Muscle of back (tissue), 3 donors: ENCODE measurements at regions not wholly inside any gene's neighbourhood (a gene's known extent, or its start where the extent isn't known, plus 50 kb on each side); places are given as distances from the start of the nearest gene placed in this dataset.
A peak's percentile ranks its signal among the peaks of the same experiment; 100 is the strongest.
"Not testable (repeated sequence)": the region's sequence is repeated elsewhere in the genome, so short reads cannot be mapped to it uniquely, and the experiment has no call there.

ENCODE experiments used
- DNase-seq, 3 donors: peaks; one replicate each; pipeline versions ENCODE4 v3.0.0 to v3.0.0-alpha.2; 2013

DNA sequence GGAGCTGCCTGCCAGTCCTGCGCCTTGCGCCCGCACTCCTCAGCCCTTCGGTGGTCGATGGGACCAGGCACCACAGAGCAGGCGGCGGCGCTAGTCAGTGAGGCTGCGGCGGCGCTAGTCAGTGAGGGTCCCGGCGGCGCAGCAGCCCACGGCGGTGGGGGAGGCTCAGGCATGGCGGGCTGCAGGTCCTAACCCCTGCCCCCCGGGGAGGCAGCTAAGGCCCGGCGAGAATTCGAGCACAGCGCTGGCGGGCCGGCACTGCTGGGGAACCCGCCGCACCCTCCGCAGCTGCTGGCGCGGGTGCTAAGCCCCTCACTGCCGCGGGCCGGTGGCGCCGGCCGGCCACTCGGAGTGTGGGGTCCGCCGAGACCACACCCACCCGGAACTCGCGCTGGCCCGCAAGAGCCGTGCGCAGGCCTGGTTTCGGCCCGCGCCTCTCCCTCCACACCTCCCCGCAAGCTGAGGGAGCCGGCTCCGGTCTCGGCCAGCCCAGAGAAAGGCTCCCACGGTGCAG lies 867.4 kb downstream of the DSC3 start:
- no peak for DNase-seq

DNA sequence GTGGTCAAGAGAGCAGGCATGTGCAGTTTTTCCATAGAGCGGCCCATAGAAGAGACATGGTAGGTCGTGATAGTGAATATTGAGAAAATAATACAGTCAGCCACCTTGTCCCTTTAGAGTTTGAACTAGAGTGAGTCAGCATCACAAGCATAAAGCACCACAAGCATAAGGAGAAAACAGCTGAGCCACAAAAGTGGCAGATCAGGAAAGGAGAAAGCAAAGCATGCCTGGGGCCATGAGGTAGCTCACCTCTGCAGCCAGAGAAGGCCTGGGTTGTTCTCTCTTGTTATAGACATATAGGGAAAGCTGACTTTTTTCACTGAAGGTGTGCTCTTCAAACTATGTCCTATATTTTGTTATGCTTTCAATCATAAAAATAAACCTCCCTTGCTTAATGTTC lies 879.0 kb downstream of the DSC3 start:
- no peak for DNase-seq

DNA sequence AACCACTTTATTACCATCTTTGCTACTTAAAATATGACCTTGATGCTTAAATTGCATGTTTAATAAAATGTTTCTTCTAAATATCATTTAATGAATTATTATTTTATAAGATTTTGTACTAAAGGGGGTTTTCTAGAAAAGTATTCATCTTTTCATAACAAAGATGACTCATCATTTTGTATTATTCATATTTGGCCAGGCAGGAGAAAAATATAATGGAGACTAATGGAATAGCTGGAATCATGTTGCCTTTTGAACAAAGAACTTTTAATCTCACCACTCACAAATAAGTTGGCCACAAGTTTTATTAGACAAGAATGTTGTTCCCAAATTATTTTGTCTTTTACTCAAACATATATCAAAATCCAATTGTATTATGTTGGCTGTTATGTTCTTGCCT lies 882.4 kb downstream of the DSC3 start:
- DNase-seq, result no peak

GRCh38 chr18:30150586-30151250 lies 891.8 kb downstream of the DSC3 start:
- no peak for DNase-seq

GRCh38 chr18:30149585-30149984 lies 893.0 kb downstream of the DSC3 start:
- DNase-seq, result no peak

DNA sequence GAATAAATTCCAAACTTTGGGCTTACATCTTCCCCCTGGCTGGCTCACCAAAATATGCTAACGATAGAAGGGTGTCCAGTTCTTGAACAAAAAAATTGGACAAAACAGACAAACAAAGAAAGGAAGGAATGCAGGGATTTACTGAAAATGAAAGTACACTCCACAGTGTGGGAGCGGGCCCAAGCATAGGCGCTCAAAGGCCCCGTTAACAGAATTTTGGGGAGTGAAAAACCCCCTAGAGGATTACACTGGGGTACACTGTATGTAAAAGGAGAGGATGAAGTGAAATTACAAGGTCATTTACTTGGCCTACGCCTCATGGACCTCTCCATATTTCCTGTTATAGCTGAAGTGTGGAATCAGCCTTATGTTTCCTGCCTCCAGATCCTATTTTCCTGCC lies 899.7 kb downstream of the DSC3 start:
- no peak for DNase-seq

DNA sequence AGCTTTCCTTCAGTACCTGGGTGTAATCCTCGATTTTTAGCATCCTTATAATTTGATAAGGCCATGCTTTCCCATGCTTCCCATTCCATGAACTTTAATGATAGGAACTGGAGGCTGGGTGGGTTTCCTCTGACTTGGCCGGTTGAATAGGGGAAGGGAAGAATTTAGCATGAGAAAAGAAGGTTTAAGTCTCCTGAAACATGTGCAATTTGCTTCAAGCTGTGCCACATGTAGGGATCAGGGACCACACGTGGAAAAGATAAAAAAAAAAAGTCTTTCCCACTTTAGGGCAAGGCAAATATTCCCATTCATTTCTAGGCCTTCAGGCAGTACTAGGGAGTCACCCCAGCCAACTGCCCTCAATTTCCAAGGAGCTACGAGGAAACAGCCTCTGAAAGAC lies 900.3 kb downstream of the DSC3 start:
- DNase-seq, result no peak

- not testable (repeated sequence) for DNase-seq
Measured at GRCh38 chr18:30141506-30141905, 901.0 kb downstream of the DSC3 start.

DNA sequence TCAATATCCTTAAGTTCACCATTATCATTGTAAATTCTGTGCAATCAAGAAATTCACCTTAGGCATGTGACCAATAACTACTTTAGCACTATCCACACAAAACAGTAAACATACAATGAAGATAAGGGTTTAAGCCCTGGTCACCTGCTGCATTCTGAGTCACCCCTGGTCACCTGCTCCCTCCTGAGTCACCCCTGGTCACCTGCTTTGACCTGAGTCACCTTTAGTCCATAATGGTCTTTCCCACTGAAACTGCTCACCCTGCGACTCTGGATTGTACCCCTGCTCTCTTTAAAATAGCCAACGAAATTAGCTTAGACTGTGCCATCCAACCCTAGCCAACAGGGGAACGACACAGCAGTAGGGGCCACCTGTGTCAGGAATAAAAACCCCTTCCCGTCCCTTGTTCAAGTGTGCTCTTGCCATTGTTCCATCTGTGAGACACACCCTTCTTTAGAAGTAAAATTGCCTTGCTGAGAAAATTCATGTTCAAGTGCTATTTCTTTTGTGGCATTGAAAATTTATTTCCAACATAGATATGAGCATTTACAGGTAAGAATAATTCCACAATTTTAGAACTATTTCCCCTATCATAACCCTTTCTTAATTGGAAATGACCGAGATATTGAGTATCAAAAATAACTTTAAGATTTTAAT lies 902.8 kb downstream of the DSC3 start:
- no peak for DNase-seq

DNA sequence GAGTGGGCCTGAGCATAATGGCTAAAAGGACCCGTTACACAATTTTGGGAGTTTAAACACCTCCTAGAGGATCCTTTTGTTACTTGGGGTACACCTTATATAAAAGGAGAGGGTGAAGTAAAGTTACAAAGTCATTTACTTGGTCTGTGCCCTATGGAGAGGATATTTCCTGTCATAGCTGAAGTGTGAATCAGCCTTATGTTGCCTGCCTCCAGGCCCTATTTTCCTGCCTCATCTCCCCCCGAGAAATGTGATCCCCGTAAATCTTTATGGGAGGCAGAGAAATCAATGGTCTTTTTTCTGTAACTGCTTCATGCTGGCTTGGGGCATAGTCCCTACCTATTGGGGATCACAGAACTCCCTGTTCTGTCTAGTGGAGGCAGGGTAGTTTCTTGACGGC lies 906.6 kb downstream of the DSC3 start:
- DNase-seq, result no peak

- no peak for DNase-seq
Measured at GRCh38 chr18:30134020-30134419, 908.5 kb downstream of the DSC3 start.

GRCh38 chr18:30132959-30133358 lies 909.6 kb downstream of the DSC3 start:
- DNase-seq, result no peak

GRCh38 chr18:30121397-30121796 lies 921.1 kb downstream of the DSC3 start:
- DNase-seq, result no peak

GRCh38 chr18:30113454-30113853 lies 929.1 kb downstream of the DSC3 start:
- no peak for DNase-seq

GRCh38 chr18:30106356-30106755 lies 936.2 kb downstream of the DSC3 start:
- peak in 1 of 3 donors; percentile 22 for DNase-seq

DNA sequence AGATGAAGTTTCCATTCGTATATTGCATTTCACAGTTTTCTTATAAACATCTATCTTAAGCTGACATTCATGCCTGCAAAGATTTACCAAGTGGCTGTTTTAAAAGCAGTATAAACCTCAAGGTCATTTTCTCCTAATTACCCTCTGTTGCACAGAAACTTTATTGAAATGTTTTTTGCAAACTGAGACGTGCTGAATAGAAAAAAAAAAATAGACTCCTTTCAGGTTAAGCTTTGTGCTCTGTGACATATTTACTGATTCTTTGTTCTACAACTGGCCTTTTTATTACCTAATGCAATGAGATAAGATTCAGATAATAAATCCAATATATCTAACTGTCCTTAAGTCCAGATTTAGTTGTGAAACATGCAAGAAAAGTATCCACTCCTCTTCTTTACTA lies 938.7 kb downstream of the DSC3 start:
- no peak for DNase-seq

DNA sequence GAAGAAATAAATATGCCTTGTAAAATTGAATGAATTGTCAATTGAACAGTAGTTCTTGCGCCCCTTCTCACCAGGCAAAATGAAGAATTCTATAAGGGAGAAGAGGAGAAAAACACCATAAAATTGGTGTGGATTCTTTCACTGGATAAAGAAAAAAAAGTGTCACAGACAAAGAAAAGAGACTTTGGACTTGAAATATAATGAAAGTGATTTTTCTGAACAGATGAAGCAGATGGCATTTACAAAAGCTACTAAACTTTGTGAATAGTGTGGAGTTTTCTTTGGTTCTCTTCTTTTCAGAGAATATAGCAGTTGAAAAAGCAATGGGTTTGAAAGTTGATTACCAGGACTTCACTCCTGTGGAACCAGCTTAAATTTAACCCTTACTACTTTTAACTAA lies 945.7 kb downstream of the DSC3 start:
- no peak for DNase-seq

DNA sequence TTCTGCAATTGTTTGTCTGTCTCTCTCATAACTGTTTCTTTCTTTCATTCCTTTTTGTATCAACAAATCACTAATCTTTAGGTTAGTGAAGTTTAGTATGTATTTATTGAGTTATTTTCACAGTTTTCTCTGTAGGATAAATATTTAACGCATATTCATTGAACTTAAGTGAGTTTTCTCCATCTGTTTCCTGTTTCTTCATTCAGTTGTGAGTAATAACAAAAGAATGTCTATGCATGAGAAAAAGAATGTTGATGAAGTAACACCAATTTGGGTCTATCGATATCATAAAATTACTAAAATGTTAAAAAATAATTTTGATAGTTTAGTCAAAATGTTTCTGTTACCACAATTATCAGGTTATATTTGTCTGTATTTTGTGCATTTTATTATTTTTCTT lies 948.0 kb downstream of the DSC3 start:
- DNase-seq, result peak in 2 of 3 donors; percentile 5 to 18

- no peak for DNase-seq
Measured at GRCh38 chr18:30093376-30093775, 949.2 kb downstream of the DSC3 start.

DNA sequence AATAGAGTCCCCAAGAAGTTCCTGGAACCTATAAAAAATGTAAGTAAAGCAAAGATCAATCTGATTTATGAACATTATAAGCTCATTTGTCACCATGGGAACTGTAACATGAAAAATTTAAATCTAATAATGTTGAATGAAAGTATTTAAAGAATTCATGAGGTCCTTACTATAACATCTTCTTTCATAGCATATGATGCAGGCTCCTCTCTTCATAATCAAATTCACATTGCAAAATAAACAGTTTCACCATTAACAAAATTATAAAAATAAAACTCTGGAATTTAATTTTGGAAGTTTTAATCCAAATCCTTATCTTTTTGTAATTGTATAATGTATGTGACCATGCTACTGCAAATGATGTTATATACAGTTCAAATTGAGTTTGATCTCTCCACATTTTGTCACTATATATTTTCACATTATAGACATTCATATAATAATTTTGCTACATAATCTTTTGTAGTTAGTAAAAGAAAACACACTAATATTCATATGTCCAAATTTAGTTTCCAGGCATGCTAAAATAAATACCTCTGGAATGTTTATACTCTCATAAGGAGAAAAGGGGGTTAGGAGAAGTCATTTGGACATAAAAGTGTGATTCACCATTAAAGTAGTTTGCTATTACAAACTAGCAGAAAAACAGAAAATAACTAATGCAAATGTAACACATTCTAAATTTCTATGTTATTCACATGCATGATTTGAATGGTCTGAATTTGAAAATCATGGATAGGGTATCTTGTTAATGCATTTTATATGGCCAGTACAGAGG lies 954.1 kb downstream of the DSC3 start:
- DNase-seq, result no peak

GRCh38 chr18:30086351-30086750 lies 956.2 kb downstream of the DSC3 start:
- no peak for DNase-seq

GRCh38 chr18:30081122-30081521 lies 961.4 kb downstream of the DSC3 start:
- DNase-seq, result no peak
